Tibial nerve (tissue), 4 donors: ENCODE measurements at regions not wholly inside any gene's neighbourhood (a gene's known extent, or its start where the extent isn't known, plus 50 kb on each side); places are given as distances from the start of the nearest gene placed in this dataset.

Source experiments
- CTCF ChIP-seq, 5 experiments: fragments of 200-600 bp in 3 of 5; fragments of 450-650 bp in 2 of 5; sonication (generic) in 3 of 5; IDR thresholded peaks; one replicate each; pipeline ENCODE4 v1.5.1; 2016 to 2019; ENCODE audit warnings: antibody characterized with exemption in 5 of 5, mild to moderate bottlenecking in 3 of 5, moderate library complexity in 2 of 5
- EP300 ChIP-seq, 2 donors: sonication (generic); formaldehyde crosslinking; IDR thresholded peaks; one replicate each; pipeline ENCODE4 v1.6.1; 2017; ENCODE audit warnings: antibody characterized with exemption in 2 of 2, mild to moderate bottlenecking in 1 of 2
- POLR2A ChIP-seq, 2 donors: fragments of 450-650 bp; IDR thresholded peaks; one replicate each; pipeline ENCODE4 v1.6.1; 2017; ENCODE audit warnings: antibody characterized with exemption in 2 of 2, mild to moderate bottlenecking in 2 of 2, moderate library complexity in 2 of 2

GRCh38 chr13:109496216-109496615, 290.2 kb downstream of the IRS2 start:
- TF ChIP-seq CTCF (IDR thresholded peaks at IDR 0.05) = no peak
- TF ChIP-seq POLR2A (IDR thresholded peaks at IDR 0.05) = no peak
- TF ChIP-seq EP300 (IDR thresholded peaks at IDR 0.05) = no peak
